GM19372 (cell line): ENCODE measurements at regions not wholly inside any gene's neighbourhood (a gene's known extent, or its start where the extent isn't known, plus 50 kb on each side); places are given as distances from the start of the nearest gene placed in this dataset.

ENCODE experiments used
- ATAC-seq: cut with Tn5 transposase; IDR thresholded peaks from one replicate; pipeline ENCODE4 v1.9.1; 2021; ENCODE audit warnings: mild to moderate bottlenecking, low read depth, moderate library complexity; ENCODE audit not compliant: unreplicated experiment

GRCh38 chr15:99440551-99441443, 125.0 kb upstream of the MEF2A start:
- ATAC-seq = no peak

GRCh38 chr15:99441444-99441800, 124.4 kb upstream of the MEF2A start:
- no peak for ATAC-seq

- no peak for ATAC-seq
Measured at GRCh38 chr15:99441871-99442251, 123.9 kb upstream of the MEF2A start.

- ATAC-seq = no peak
Measured at GRCh38 chr15:99442252-99442897, 123.4 kb upstream of the MEF2A start.

- ATAC-seq = no peak
Measured at GRCh38 chr15:99443056-99443756, 122.6 kb upstream of the MEF2A start.

- ATAC-seq = no peak
Measured at GRCh38 chr15:99443768-99444446, 121.9 kb upstream of the MEF2A start.

GRCh38 chr15:99445272-99445850, 120.4 kb upstream of the MEF2A start:
- no peak for ATAC-seq

GRCh38 chr15:99446565-99447496, 119.0 kb upstream of the MEF2A start:
- no peak for ATAC-seq

GRCh38 chr15:99447497-99448371, 118.0 kb upstream of the MEF2A start:
- no peak for ATAC-seq

- ATAC-seq = no peak
Measured at GRCh38 chr15:99449514-99449913, 116.3 kb upstream of the MEF2A start.

GRCh38 chr15:99450896-99451358, 114.9 kb upstream of the MEF2A start:
- no peak for ATAC-seq

- ATAC-seq = no peak
Measured at GRCh38 chr15:99451484-99451883, 114.3 kb upstream of the MEF2A start.

- ATAC-seq = no peak
Measured at GRCh38 chr15:99452010-99452409, 113.8 kb upstream of the MEF2A start.

- peak; percentile 78 for ATAC-seq
Measured at GRCh38 chr15:99452728-99453636, 112.8 kb upstream of the MEF2A start.

- ATAC-seq = no peak
Measured at GRCh38 chr15:99453637-99454030, 112.2 kb upstream of the MEF2A start.

- no peak for ATAC-seq
Measured at GRCh38 chr15:99454107-99454809, 111.5 kb upstream of the MEF2A start.
